ENCODE measurements at regions not wholly inside any gene's neighbourhood (a gene's known extent, or its start where the extent isn't known, plus 50 kb on each side); places are given as distances from the start of the nearest gene placed in this dataset.
"Not testable (repeated sequence)": the region's sequence is repeated elsewhere in the genome, so short reads cannot be mapped to it uniquely, and the experiment has no call there.

DNA sequence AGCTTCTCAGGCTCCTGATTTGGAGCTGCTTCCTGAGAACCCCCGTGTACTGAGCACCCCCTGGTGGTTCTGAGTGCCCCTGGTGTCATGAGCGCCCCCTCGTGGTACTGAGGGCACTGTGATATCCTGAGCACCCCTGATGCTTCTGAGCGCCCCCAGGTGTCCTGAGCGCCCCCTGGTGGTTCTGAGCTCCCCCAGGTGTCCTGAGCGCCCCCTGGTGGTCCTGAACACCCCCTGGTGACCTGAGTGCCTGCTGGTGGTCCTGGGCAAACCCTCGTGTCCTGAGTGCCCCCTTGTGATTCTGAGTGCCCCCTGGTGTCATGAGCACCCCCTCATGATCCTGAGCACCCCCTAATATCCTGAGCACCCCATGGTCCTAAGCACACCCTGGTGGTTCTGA is 502.1 kb downstream of the TP53TG3F start:
- not testable (repeated sequence) for TF ChIP-seq EZH2 (IDR thresholded peaks at IDR 0.05; ENCODE audit: borderline replicate concordance, low read depth, low read length, poor library complexity, severe bottlenecking)
- TF ChIP-seq, protein P1, sequence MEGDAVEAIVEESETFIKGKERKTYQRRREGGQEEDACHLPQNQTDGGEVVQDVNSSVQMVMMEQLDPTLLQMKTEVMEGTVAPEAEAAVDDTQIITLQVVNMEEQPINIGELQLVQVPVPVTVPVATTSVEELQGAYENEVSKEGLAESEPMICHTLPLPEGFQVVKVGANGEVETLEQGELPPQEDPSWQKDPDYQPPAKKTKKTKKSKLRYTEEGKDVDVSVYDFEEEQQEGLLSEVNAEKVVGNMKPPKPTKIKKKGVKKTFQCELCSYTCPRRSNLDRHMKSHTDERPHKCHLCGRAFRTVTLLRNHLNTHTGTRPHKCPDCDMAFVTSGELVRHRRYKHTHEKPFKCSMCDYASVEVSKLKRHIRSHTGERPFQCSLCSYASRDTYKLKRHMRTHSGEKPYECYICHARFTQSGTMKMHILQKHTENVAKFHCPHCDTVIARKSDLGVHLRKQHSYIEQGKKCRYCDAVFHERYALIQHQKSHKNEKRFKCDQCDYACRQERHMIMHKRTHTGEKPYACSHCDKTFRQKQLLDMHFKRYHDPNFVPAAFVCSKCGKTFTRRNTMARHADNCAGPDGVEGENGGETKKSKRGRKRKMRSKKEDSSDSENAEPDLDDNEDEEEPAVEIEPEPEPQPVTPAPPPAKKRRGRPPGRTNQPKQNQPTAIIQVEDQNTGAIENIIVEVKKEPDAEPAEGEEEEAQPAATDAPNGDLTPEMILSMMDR (conservative IDR thresholded peaks at IDR 0.05; ENCODE audit: low read depth, low read length) = not testable (repeated sequence)

All from A673 (cell line).